ENCODE measurements at regions not wholly inside any gene's neighbourhood (a gene's known extent, or its start where the extent isn't known, plus 50 kb on each side); places are given as distances from the start of the nearest gene placed in this dataset.
"Not testable (repeated sequence)": the region's sequence is repeated elsewhere in the genome, so short reads cannot be mapped to it uniquely, and the experiment has no call there.

GRCh38 chr6:40674170-40674569, 87.0 kb upstream of the LRFN2 start:
- ATAC-seq, result no peak

- ATAC-seq, result no peak
These were observed 84.9 kb upstream of the LRFN2 start for GRCh38 chr6:40672087-40672486.

DNA sequence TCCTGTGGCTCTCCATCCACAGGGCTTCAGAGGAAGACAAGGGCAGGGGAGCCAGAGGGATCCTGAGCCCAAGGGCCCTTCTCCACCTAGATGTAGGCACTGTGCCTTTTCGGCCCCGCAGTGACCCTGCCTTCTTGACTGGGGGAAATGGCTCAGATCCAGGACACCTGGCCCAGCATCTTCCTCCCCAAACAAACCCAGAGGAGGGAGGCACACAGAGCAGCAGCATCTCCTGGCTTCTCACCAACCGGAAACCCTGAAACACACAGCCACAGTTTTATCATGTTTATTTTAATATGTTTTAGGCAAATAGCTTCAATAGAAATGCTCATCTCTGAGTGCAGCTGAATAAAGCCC, 84.5 kb upstream of the LRFN2 start:
- ATAC-seq, result no peak

DNA sequence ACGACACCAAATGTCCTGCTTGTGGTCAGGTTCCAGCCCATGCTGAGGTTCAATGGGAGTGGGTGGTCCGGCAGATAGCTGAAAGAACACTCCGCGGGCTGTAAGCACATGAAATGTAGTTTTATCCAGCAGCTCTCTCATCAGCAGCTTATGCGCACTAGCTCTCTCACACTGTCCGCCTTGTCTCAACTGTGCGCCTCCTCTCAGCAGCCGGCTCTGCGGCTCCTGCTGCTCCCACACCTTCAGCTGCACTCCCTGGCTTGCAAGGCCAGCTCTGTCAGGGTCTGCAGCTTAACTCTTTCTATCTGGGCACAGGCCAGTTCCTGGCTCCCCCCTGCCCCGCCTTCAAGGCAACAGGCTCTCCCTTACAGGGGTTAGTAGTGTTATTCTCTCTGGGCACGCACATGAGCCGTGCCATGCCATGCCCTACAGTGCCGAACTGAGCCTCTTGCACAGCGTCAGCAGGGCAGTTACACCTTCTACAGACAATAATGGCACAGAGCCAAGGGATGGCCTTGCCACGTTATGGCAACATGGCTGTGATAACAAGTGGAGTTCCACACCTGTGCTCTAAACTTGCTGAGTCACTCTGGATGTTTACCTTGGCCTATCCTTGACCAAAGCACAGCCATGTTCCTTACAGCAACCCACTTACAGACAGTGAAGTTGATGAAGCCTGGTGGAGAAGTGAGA, 84.0 kb upstream of the LRFN2 start:
- no peak for ATAC-seq

DNA sequence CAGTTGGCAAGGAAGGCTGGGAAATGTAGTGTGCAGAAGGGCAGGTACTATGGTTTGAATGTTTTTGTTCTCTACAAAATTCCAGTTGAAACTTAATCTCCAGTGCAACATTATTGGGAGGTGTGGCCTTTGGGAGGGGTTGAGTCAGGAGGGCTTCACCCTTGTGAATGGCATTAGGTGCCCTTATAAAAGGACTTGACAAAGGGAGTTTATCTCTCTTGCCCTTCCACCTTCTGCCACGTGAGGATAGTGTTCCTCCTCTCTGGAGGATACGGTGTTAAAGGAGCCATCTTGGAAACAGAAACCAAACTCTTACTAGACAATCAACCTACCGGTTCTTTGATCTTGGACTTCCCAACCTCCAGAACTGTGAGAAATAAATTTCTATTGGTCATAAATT, 82.2 kb upstream of the LRFN2 start:
- no peak for ATAC-seq

- ATAC-seq, result no peak
These were observed 81.0 kb upstream of the LRFN2 start for GRCh38 chr6:40668203-40668602.

GRCh38 chr6:40666530-40666929, 79.4 kb upstream of the LRFN2 start:
- ATAC-seq, result no peak

GRCh38 chr6:40661726-40662125, 74.6 kb upstream of the LRFN2 start:
- no peak for ATAC-seq

GRCh38 chr6:40656772-40657171, 69.6 kb upstream of the LRFN2 start:
- not testable (repeated sequence) for ATAC-seq

- ATAC-seq, result no peak
These were observed 67.7 kb upstream of the LRFN2 start for GRCh38 chr6:40654828-40655227.

- no peak for ATAC-seq
These were observed 57.9 kb upstream of the LRFN2 start for GRCh38 chr6:40645043-40645442.

DNA sequence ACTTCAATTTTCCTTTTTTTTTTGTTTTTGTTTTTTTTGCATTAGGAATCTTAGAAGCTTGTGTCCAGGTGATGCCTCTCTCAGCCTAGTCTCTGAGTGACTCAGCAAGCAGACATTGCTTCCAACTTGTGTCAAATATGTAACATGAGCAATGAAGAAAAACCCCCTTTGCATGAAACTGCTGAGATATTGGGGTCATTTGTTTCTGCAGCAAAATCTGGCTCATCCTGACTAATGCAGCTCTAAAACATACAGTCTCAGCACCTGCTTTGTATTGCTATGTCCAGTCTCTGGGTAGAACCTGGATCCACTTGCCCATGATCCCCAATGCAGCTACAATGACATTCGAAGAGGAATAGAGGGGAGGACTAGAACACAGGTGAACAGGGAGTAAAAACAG, 55.7 kb upstream of the LRFN2 start:
- no peak for ATAC-seq

GRCh38 chr6:40642190-40642589, 55.0 kb upstream of the LRFN2 start:
- ATAC-seq, result no peak

GRCh38 chr6:40640599-40641227, 53.5 kb upstream of the LRFN2 start:
- no peak for ATAC-seq
